Kidney epithelial cell (primary cell): ENCODE measurements at regions not wholly inside any gene's neighbourhood (a gene's known extent, or its start where the extent isn't known, plus 50 kb on each side); places are given as distances from the start of the nearest gene placed in this dataset.
"Not testable (repeated sequence)": the region's sequence is repeated elsewhere in the genome, so short reads cannot be mapped to it uniquely, and the experiment has no call there.

Experiments used
- DNase-seq: peaks from one replicate; pipeline ENCODE4 v3.0.0-alpha.2; 2010; ENCODE audit warnings: low read depth
- H3K27me3 ChIP-seq: 2 replicates; pipeline ENCODE4 v1.6.0; 2011; ENCODE audit warnings: low read length; ENCODE audit not compliant: control insufficient read depth, insufficient read depth
- H3K36me3 ChIP-seq: 2 replicates; pipeline ENCODE4 v1.5.1; 2011; ENCODE audit warnings: low read length; ENCODE audit not compliant: control insufficient read depth, insufficient read depth
- H3K4me3 ChIP-seq: 2 replicates; pipeline ENCODE4 v1.5.1; 2011; ENCODE audit warnings: low read depth, mild to moderate bottlenecking, control low read depth, low read length
- CTCF ChIP-seq: IDR thresholded peaks from 2 replicates; pipeline ENCODE4 v1.5.1; 2011; ENCODE audit warnings: mild to moderate bottlenecking, moderate library complexity, low read length, control low read depth, inconsistent platforms; ENCODE audit not compliant: insufficient read depth, poor library complexity, severe bottlenecking

- no peak for DNase-seq
- H3K4me3 ChIP-seq, result no peak overlapping the region
- no peaks in the 10 kb centered on the region for H3K36me3 ChIP-seq
- TF ChIP-seq CTCF, result no peak
- no peaks in the 10 kb centered on the region for H3K27me3 ChIP-seq
Observed at GRCh38 chr6:86765211-86765610, 172.1 kb upstream of the HTR1E start.

GRCh38 chr6:86759953-86760352 lies 177.4 kb upstream of the HTR1E start:
- not testable (repeated sequence) for H3K27me3 ChIP-seq, DNase-seq

GRCh38 chr6:86756640-86757229 lies 180.6 kb upstream of the HTR1E start:
- DNase-seq, result no peak
- Histone ChIP-seq H3K27me3 (no peaks in the 10 kb centered on the region), H3K36me3 (no peaks in the 10 kb centered on the region), H3K4me3 (no peak overlapping the region)
- no peak for TF ChIP-seq CTCF

More at GRCh38 chr6:86759953-86760352, 177.4 kb upstream of the HTR1E start:
- not testable (repeated sequence) for H3K36me3 ChIP-seq, H3K4me3 ChIP-seq

GRCh38 chr6:86744048-86744447 lies 193.3 kb upstream of the HTR1E start:
- Histone ChIP-seq H3K4me3 (no peak overlapping the region), H3K36me3 (no peaks in the 10 kb centered on the region), H3K27me3 (no peaks in the 10 kb centered on the region)
- DNase-seq, result no peak
- no peak for TF ChIP-seq CTCF

GRCh38 chr6:86738078-86738477 lies 199.2 kb upstream of the HTR1E start:
- no peak overlapping the region for H3K4me3 ChIP-seq
- no peak for DNase-seq
- TF ChIP-seq CTCF, result no peak
- no peaks in the 10 kb centered on the region for H3K36me3 ChIP-seq
- no peaks in the 10 kb centered on the region for H3K27me3 ChIP-seq

- not testable (repeated sequence) for H3K27me3 ChIP-seq, H3K4me3 ChIP-seq, H3K36me3 ChIP-seq, DNase-seq
Observed at GRCh38 chr6:86731631-86732030, 205.7 kb upstream of the HTR1E start.

GRCh38 chr6:86730772-86731171 lies 206.6 kb upstream of the HTR1E start:
- not testable (repeated sequence) for H3K36me3 ChIP-seq, H3K27me3 ChIP-seq, DNase-seq, H3K4me3 ChIP-seq
